Activated CD4-positive, alpha-beta T cell treated with anti-CD3 and anti-CD28 coated beads, Interleukin-2, amount 10 ng/mL, durations not matched to agents 7 days and 5 days (primary cell): ENCODE measurements at regions not wholly inside any gene's neighbourhood (a gene's known extent, or its start where the extent isn't known, plus 50 kb on each side); places are given as distances from the start of the nearest gene placed in this dataset.

Experiments
- CTCF ChIA-PET: fragments of 350-600 bp; sonication (Branson Sonifier 250); formaldehyde crosslinking; loops from one replicate; lab custom pipeline; 2021; ENCODE audit warnings: antibody characterized with exemption; lab: Charles Lee
- POLR2A ChIA-PET: fragments of 350-600 bp; sonication (Branson Sonifier 250); formaldehyde crosslinking; loops from one replicate; lab custom pipeline; 2021; ENCODE audit warnings: antibody characterized with exemption; lab: Charles Lee
- DNase-seq: peaks from one replicate; pipeline ENCODE4 v3.0.0-alpha.2; 2020
- H3K27ac Mint-ChIP-seq: one replicate; pipeline ENCODE4 v1.8.0; 2021; ENCODE audit warnings: mild to moderate bottlenecking, moderate library complexity, mixed read lengths
- H3K27me3 Mint-ChIP-seq: one replicate; pipeline ENCODE4 v1.8.0; 2021; ENCODE audit warnings: mixed read lengths
- H3K36me3 Mint-ChIP-seq: one replicate; pipeline ENCODE4 v1.8.0; 2021; ENCODE audit warnings: low read depth, mixed read lengths
- H3K4me1 Mint-ChIP-seq: one replicate; pipeline ENCODE4 v1.8.0; 2021; ENCODE audit warnings: mixed read lengths
- H3K4me3 Mint-ChIP-seq: one replicate; pipeline ENCODE4 v1.8.0; 2021; ENCODE audit warnings: mild to moderate bottlenecking, moderate library complexity, mixed read lengths
- H3K9me3 Mint-ChIP-seq: one replicate; pipeline ENCODE4 v1.8.0; 2021; ENCODE audit warnings: mixed read lengths

GRCh38 chr13:86858216-86858615, 813.0 kb upstream of the SLITRK5 start:
- POLR2A ChIA-PET = no interaction called here
- no peaks in the 10 kb centered on the region for H3K27me3 Mint-ChIP-seq
- CTCF ChIA-PET = no interaction called here

GRCh38 chr13:86862137-86862536, 809.0 kb upstream of the SLITRK5 start:
- Mint-ChIP-seq H3K9me3 (no peaks in the 10 kb centered on the region), H3K36me3 (no peaks in the 10 kb centered on the region), H3K27me3 (no peaks in the 10 kb centered on the region), H3K4me3 (no peak overlapping the region), H3K27ac (no peak overlapping the region), H3K4me1 (no peaks in the 10 kb centered on the region)
- CTCF ChIA-PET = no interaction called here
- DNase-seq = no peak
- POLR2A ChIA-PET = no interaction called here

More at GRCh38 chr13:86858216-86858615, 813.0 kb upstream of the SLITRK5 start:
- H3K36me3 Mint-ChIP-seq = no peaks in the 10 kb centered on the region
- H3K4me3 Mint-ChIP-seq = no peak overlapping the region
- DNase-seq = no peak
- no peaks in the 10 kb centered on the region for H3K9me3 Mint-ChIP-seq
- no peak overlapping the region for H3K27ac Mint-ChIP-seq
- no peaks in the 10 kb centered on the region for H3K4me1 Mint-ChIP-seq

GRCh38 chr13:86864376-86864775, 806.8 kb upstream of the SLITRK5 start:
- Mint-ChIP-seq H3K4me3 (no peak overlapping the region), H3K36me3 (no peaks in the 10 kb centered on the region), H3K4me1 (no peaks in the 10 kb centered on the region), H3K9me3 (no peaks in the 10 kb centered on the region), H3K27me3 (no peaks in the 10 kb centered on the region), H3K27ac (no peak overlapping the region)
- POLR2A ChIA-PET = no interaction called here
- CTCF ChIA-PET = no interaction called here
- DNase-seq = no peak

GRCh38 chr13:86870444-86870843, 800.7 kb upstream of the SLITRK5 start:
- H3K27me3 Mint-ChIP-seq = no peaks in the 10 kb centered on the region
- H3K36me3 Mint-ChIP-seq = no peaks in the 10 kb centered on the region
- CTCF ChIA-PET = interaction anchor here (0.6 kb wide), 1 partner anchor 10 kb away, joined by 3 read pairs; no protein-coding TSS in a partner anchor

GRCh38 chr13:86877441-86877840, 793.7 kb upstream of the SLITRK5 start:
- Mint-ChIP-seq H3K4me1 (no peaks in the 10 kb centered on the region), H3K27ac (no peak overlapping the region), H3K9me3 (no peaks in the 10 kb centered on the region), H3K36me3 (no peaks in the 10 kb centered on the region), H3K4me3 (no peak overlapping the region), H3K27me3 (no peaks in the 10 kb centered on the region)
- ChIA-PET CTCF (no interaction called here), POLR2A (no interaction called here)
- no peak for DNase-seq

More at GRCh38 chr13:86870444-86870843, 800.7 kb upstream of the SLITRK5 start:
- POLR2A ChIA-PET = no interaction called here
- Mint-ChIP-seq H3K27ac (no peak overlapping the region), H3K4me3 (no peak overlapping the region), H3K4me1 (no peaks in the 10 kb centered on the region), H3K9me3 (no peaks in the 10 kb centered on the region)
- DNase-seq = no peak

- Mint-ChIP-seq H3K4me1 (no peaks in the 10 kb centered on the region), H3K9me3 (no peaks in the 10 kb centered on the region), H3K27ac (no peak overlapping the region), H3K4me3 (no peak overlapping the region), H3K36me3 (no peaks in the 10 kb centered on the region), H3K27me3 (no peaks in the 10 kb centered on the region)
- no peak for DNase-seq
- ChIA-PET CTCF (no interaction called here), POLR2A (no interaction called here)
These were observed 792.4 kb upstream of the SLITRK5 start for GRCh38 chr13:86878781-86879180.

GRCh38 chr13:86881390-86881789, 789.8 kb upstream of the SLITRK5 start:
- Mint-ChIP-seq H3K9me3 (no peaks in the 10 kb centered on the region), H3K27ac (no peak overlapping the region), H3K4me3 (no peak overlapping the region), H3K27me3 (no peaks in the 10 kb centered on the region), H3K4me1 (no peaks in the 10 kb centered on the region), H3K36me3 (no peaks in the 10 kb centered on the region)
- ChIA-PET CTCF (no interaction called here), POLR2A (no interaction called here)
- DNase-seq = no peak

- H3K27ac Mint-ChIP-seq = no peak overlapping the region
- DNase-seq = no peak
- H3K4me1 Mint-ChIP-seq = no peaks in the 10 kb centered on the region
- no peaks in the 10 kb centered on the region for H3K9me3 Mint-ChIP-seq
- H3K27me3 Mint-ChIP-seq = no peaks in the 10 kb centered on the region
- no peaks in the 10 kb centered on the region for H3K36me3 Mint-ChIP-seq
- POLR2A ChIA-PET = no interaction called here
- no peak overlapping the region for H3K4me3 Mint-ChIP-seq
- CTCF ChIA-PET = no interaction called here
These were observed 789.1 kb upstream of the SLITRK5 start for GRCh38 chr13:86882107-86882506.

- CTCF ChIA-PET = no interaction called here
- Mint-ChIP-seq H3K4me1 (no peaks in the 10 kb centered on the region), H3K36me3 (no peaks in the 10 kb centered on the region), H3K27me3 (no peaks in the 10 kb centered on the region), H3K27ac (no peak overlapping the region), H3K4me3 (no peak overlapping the region), H3K9me3 (no peaks in the 10 kb centered on the region)
- POLR2A ChIA-PET = no interaction called here
- no peak for DNase-seq
These were observed 788.3 kb upstream of the SLITRK5 start for GRCh38 chr13:86882835-86883234.

- Mint-ChIP-seq H3K27me3 (no peaks in the 10 kb centered on the region), H3K9me3 (peaks cover 8% of the 10 kb centered on the region), H3K4me1 (no peaks in the 10 kb centered on the region), H3K36me3 (no peaks in the 10 kb centered on the region), H3K4me3 (no peak overlapping the region), H3K27ac (no peak overlapping the region)
- DNase-seq = no peak
- ChIA-PET CTCF (no interaction called here), POLR2A (no interaction called here)
These were observed 778.8 kb upstream of the SLITRK5 start for GRCh38 chr13:86892330-86892729.

GRCh38 chr13:86900906-86901305, 770.3 kb upstream of the SLITRK5 start:
- peaks cover 4% of the 10 kb centered on the region for H3K9me3 Mint-ChIP-seq
- H3K27me3 Mint-ChIP-seq = no peaks in the 10 kb centered on the region
- H3K4me1 Mint-ChIP-seq = no peaks in the 10 kb centered on the region
- DNase-seq = no peak
- H3K27ac Mint-ChIP-seq = no peak overlapping the region
- CTCF ChIA-PET = no interaction called here
- no peak overlapping the region for H3K4me3 Mint-ChIP-seq
- H3K36me3 Mint-ChIP-seq = no peaks in the 10 kb centered on the region
- POLR2A ChIA-PET = no interaction called here

GRCh38 chr13:86906127-86906874, 764.9 kb upstream of the SLITRK5 start:
- Mint-ChIP-seq H3K36me3 (no peaks in the 10 kb centered on the region), H3K27me3 (no peaks in the 10 kb centered on the region), H3K9me3 (no peaks in the 10 kb centered on the region), H3K27ac (no peak overlapping the region), H3K4me1 (no peaks in the 10 kb centered on the region), H3K4me3 (no peak overlapping the region)
- ChIA-PET POLR2A (no interaction called here), CTCF (no interaction called here)
- DNase-seq = no peak

GRCh38 chr13:86907156-86907555, 764.0 kb upstream of the SLITRK5 start:
- Mint-ChIP-seq H3K36me3 (no peaks in the 10 kb centered on the region), H3K27ac (no peak overlapping the region), H3K9me3 (no peaks in the 10 kb centered on the region), H3K4me3 (no peak overlapping the region), H3K27me3 (no peaks in the 10 kb centered on the region), H3K4me1 (no peaks in the 10 kb centered on the region)
- ChIA-PET POLR2A (no interaction called here), CTCF (no interaction called here)
- no peak for DNase-seq

- H3K4me1 Mint-ChIP-seq = no peaks in the 10 kb centered on the region
- H3K36me3 Mint-ChIP-seq = no peaks in the 10 kb centered on the region
- H3K27ac Mint-ChIP-seq = no peak overlapping the region
- no peak overlapping the region for H3K4me3 Mint-ChIP-seq
- no peaks in the 10 kb centered on the region for H3K9me3 Mint-ChIP-seq
- ChIA-PET CTCF (no interaction called here), POLR2A (no interaction called here)
- H3K27me3 Mint-ChIP-seq = no peaks in the 10 kb centered on the region
- DNase-seq = no peak
These were observed 761.9 kb upstream of the SLITRK5 start for GRCh38 chr13:86909318-86909717.
